ENCODE measurements at regions not wholly inside any gene's neighbourhood (a gene's known extent, or its start where the extent isn't known, plus 50 kb on each side); places are given as distances from the start of the nearest gene placed in this dataset.

- no peak for TF ChIP-seq CTCF (IDR thresholded peaks at IDR 0.05)
- no peak for TF ChIP-seq POLR2A (IDR thresholded peaks at IDR 0.05)
Observed at GRCh38 chrY:21192694-21193093, 318.4 kb upstream of the RBMY1B start.
